BJ (cell line): ENCODE measurements at regions not wholly inside any gene's neighbourhood (a gene's known extent, or its start where the extent isn't known, plus 50 kb on each side); places are given as distances from the start of the nearest gene placed in this dataset.

Source experiments
- CTCF ChIA-PET: fragments of 350-600 bp; formaldehyde crosslinking; extraction: SDS; loops from one replicate; lab custom pipeline; 2021; ENCODE audit warnings: antibody characterized with exemption, inconsistent platforms; lab: Yijun Ruan, JAX
- POLR2A ChIA-PET: fragments of 300-600 bp; sonication (Branson Sonifier 250); formaldehyde crosslinking; extraction: SDS; loops from one replicate; lab custom pipeline; 2021; ENCODE audit warnings: antibody characterized with exemption; lab: Charles Lee
- DNase-seq: peaks from one replicate; pipeline ENCODE4 v3.0.0-alpha.2; 2011; ENCODE audit warnings: low read depth
- H3K27me3 ChIP-seq: 2 replicates; pipeline ENCODE4 v1.6.0; 2011; ENCODE audit warnings: low read length; ENCODE audit not compliant: control insufficient read depth, insufficient read depth
- H3K36me3 ChIP-seq: 2 replicates; pipeline ENCODE4 v1.5.1; 2011; ENCODE audit warnings: low read length; ENCODE audit not compliant: control insufficient read depth, insufficient read depth
- H3K4me3 ChIP-seq: 2 replicates; pipeline ENCODE4 v1.5.1; 2011; ENCODE audit warnings: low read depth, mild to moderate bottlenecking, control low read depth, low read length
- TF ChIP-seq, protein P1 (sequence below): IDR thresholded peaks from 2 replicates; pipeline ENCODE4 v1.5.1; 2011; ENCODE audit warnings: low read depth, mild to moderate bottlenecking, control low read depth, inconsistent platforms, low read length, moderate library complexity; ENCODE audit not compliant: insufficient read depth

DNA sequence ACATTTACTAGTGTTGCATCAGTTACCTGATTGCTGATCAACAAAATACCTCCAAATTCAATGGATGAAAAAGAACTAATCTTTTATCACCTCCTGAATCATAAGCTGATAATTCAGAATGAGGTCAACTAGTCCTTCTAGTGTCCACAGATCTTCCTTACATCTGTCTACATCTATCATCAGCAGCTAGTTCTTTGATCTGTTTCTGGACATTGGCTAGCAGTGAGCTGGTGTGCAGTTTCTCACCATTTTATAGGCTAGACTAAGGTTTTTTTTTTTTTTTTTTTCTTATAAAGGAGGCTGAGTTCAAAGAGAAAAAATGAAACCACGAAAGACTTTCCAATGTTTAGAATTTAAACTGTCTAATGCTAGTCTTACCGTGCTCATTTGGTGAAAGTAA lies 534.3 kb upstream of the ST8SIA4 start:
- Histone ChIP-seq H3K27me3 (no peaks in the 10 kb centered on the region), H3K4me3 (no peak overlapping the region), H3K36me3 (no peaks in the 10 kb centered on the region)
- CTCF ChIA-PET, result no interaction called here
- POLR2A ChIA-PET, result no interaction called here
- DNase-seq, result no peak
- TF ChIP-seq, protein P1, sequence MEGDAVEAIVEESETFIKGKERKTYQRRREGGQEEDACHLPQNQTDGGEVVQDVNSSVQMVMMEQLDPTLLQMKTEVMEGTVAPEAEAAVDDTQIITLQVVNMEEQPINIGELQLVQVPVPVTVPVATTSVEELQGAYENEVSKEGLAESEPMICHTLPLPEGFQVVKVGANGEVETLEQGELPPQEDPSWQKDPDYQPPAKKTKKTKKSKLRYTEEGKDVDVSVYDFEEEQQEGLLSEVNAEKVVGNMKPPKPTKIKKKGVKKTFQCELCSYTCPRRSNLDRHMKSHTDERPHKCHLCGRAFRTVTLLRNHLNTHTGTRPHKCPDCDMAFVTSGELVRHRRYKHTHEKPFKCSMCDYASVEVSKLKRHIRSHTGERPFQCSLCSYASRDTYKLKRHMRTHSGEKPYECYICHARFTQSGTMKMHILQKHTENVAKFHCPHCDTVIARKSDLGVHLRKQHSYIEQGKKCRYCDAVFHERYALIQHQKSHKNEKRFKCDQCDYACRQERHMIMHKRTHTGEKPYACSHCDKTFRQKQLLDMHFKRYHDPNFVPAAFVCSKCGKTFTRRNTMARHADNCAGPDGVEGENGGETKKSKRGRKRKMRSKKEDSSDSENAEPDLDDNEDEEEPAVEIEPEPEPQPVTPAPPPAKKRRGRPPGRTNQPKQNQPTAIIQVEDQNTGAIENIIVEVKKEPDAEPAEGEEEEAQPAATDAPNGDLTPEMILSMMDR, result no peak

DNA sequence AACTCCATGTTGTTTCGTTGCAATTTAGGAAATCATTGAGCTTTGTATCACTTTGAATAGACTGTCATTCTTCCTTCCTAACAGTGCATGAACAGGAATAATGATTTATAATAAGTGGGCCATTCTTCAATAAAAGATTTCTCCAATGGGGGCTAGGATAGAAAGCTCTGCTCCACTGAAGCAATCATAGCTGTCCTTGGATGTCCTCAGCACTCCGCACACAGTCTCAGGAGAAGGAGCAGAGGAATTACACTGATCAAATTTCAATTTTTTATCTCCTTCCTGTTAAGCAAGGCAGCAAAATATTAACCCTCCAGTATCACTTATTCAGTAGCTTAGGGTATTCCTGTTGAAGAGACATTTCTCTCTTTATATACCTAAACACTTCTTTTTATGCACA lies 532.7 kb upstream of the ST8SIA4 start:
- ChIA-PET POLR2A (no interaction called here), CTCF (interaction anchor here (1.3 kb wide), 1 partner anchor 11 kb away, joined by 5 read pairs; no protein-coding TSS in a partner anchor)
- H3K4me3 ChIP-seq, result no peak overlapping the region
- TF ChIP-seq, protein P1, result no peak
- H3K36me3 ChIP-seq, result no peaks in the 10 kb centered on the region
- no peaks in the 10 kb centered on the region for H3K27me3 ChIP-seq
- DNase-seq, result no peak

DNA sequence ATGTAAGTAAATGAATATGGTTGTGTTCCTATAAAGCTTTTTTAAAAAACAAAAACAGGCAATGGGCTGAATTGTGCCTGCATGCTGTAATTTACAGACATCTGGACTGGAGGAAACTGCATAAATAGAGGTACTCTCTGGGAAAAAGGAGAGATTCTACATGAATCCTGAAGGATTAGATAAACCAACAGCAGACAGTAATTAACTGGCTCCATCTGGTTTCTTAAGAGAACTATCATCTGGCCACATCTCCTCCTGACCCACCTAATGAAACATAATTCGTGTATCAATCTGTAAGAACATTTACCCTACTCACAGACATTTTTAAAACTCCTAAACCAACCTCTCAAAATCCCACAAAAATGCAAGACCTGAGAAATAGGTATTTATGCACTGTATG lies 528.1 kb upstream of the ST8SIA4 start:
- TF ChIP-seq, protein P1, result no peak
- Histone ChIP-seq H3K27me3 (no peaks in the 10 kb centered on the region), H3K4me3 (no peak overlapping the region), H3K36me3 (no peaks in the 10 kb centered on the region)
- CTCF ChIA-PET, result no interaction called here
- no peak for DNase-seq
- POLR2A ChIA-PET, result no interaction called here

DNA sequence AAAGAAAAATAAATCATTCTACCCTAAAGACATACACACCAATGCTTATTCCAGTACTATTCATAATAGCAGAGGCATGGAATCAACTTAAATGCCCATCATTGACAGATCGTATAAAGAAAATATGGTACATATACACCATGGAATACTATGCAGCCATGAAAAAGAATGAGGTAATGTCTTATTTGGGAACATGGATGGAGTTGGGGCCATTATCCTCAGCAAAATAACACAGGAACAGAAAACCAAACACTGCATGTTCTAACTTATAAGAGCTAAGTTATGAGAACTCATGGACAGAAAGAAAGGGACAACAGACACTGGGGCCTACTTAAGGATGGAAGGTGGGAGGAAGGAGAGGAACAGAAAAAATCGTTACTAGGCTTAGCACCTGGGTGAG lies 527.5 kb upstream of the ST8SIA4 start:
- no peak for DNase-seq
- Histone ChIP-seq H3K4me3 (no peak overlapping the region), H3K36me3 (no peaks in the 10 kb centered on the region), H3K27me3 (no peaks in the 10 kb centered on the region)
- ChIA-PET CTCF (interaction anchor here (0.8 kb wide), 1 partner anchor 37 kb away, joined by 3 read pairs; no protein-coding TSS in a partner anchor), POLR2A (no interaction called here)
- TF ChIP-seq, protein P1, result no peak

DNA sequence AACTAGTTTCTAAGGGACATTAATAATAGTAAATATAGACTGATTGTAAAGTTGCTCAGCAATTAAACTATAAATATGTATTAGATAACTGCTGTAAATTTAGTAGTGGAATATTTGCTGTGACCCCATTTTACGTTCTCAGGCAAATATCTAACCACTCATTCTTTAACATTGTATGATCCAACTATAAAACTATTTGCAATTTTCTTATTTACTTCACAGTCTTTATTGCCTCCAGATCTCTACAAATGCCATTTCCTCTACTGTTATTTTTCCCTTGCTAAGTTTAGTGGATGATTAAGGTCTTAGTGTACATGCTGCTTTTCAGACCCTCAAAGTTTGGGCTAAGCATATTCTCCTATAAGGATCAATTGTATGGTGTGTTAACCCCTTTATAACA lies 526.2 kb upstream of the ST8SIA4 start:
- Histone ChIP-seq H3K36me3 (no peaks in the 10 kb centered on the region), H3K27me3 (no peaks in the 10 kb centered on the region), H3K4me3 (no peak overlapping the region)
- TF ChIP-seq, protein P1, result no peak
- ChIA-PET CTCF (no interaction called here), POLR2A (no interaction called here)
- peak; percentile 69 for DNase-seq
